ENCODE measurements at regions not wholly inside any gene's neighbourhood (a gene's known extent, or its start where the extent isn't known, plus 50 kb on each side); places are given as distances from the start of the nearest gene placed in this dataset.

DNA sequence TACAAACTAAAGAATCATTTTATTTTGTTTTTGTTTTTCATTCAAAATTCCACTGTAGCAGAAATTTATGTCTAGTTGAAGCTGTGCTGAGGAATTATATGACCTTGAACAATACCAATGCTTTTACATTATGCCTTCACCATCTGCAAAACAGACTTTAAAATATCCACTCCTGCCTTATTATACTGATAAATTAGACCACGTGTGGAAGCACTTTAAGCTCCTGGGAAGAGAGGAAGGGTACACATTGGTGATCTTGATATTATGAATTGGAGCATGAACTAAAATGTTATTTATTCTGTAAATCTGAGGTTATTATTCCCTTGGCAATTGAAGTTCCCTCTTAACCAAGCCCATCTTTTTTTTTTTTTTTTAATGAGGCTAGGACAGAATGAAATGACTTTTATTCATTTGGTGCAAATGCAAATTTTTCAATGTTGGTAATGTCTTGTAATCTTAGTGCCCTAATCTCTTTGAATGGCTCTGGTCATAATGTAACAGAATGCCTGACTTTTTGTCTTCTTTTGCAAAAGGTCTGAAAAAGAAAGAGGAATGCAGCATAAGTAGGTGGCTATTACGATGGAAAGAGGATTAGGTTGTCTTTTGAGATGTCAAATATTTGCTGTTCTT lies 139.9 kb upstream of the COBL start:
- no peaks in the 10 kb centered on the region for H3K9me3 ChIP-seq (ENCODE audit: low read length)
- H3K36me3 ChIP-seq (ENCODE audit: insufficient read depth, low read length): no peaks in the 10 kb centered on the region
- H3K4me3 ChIP-seq (ENCODE audit: low read depth in 1 of 2, low read length in 2 of 2): no peak overlapping the region
- H3K9ac ChIP-seq (ENCODE audit: low read length): no peak overlapping the region
- H3K4me1 ChIP-seq (ENCODE audit: insufficient read depth, low read length): peaks cover 8% of the 10 kb centered on the region
- no peaks in the 10 kb centered on the region for H3K27me3 ChIP-seq (ENCODE audit: control insufficient read depth in 1 of 2, insufficient read depth in 2 of 2, low read length in 2 of 2)
- no peak overlapping the region for H3K27ac ChIP-seq (ENCODE audit: low read depth, low read length)

GRCh38 chr7:51455948-51456347 lies 139.3 kb upstream of the COBL start:
- peaks cover 8% of the 10 kb centered on the region for H3K4me1 ChIP-seq (ENCODE audit: insufficient read depth, low read length)
- no peak overlapping the region for H3K27ac ChIP-seq (ENCODE audit: low read depth, low read length)
- H3K4me3 ChIP-seq (ENCODE audit: low read depth in 1 of 2, low read length in 2 of 2): no peak overlapping the region
- no peaks in the 10 kb centered on the region for H3K9me3 ChIP-seq (ENCODE audit: low read length)
- H3K36me3 ChIP-seq (ENCODE audit: insufficient read depth, low read length): no peaks in the 10 kb centered on the region
- no peak overlapping the region for H3K9ac ChIP-seq (ENCODE audit: low read length)
- no peaks in the 10 kb centered on the region for H3K27me3 ChIP-seq (ENCODE audit: control insufficient read depth in 1 of 2, insufficient read depth in 2 of 2, low read length in 2 of 2)

- H3K9me3 ChIP-seq (ENCODE audit: low read length): no peaks in the 10 kb centered on the region
- H3K27me3 ChIP-seq (ENCODE audit: control insufficient read depth in 1 of 2, insufficient read depth in 2 of 2, low read length in 2 of 2): no peaks in the 10 kb centered on the region
- no peak overlapping the region for H3K4me3 ChIP-seq (ENCODE audit: low read depth in 1 of 2, low read length in 2 of 2)
- H3K36me3 ChIP-seq (ENCODE audit: insufficient read depth, low read length): no peaks in the 10 kb centered on the region
- H3K27ac ChIP-seq (ENCODE audit: low read depth, low read length): no peak overlapping the region
- no peak overlapping the region for H3K9ac ChIP-seq (ENCODE audit: low read length)
- peaks cover 8% of the 10 kb centered on the region for H3K4me1 ChIP-seq (ENCODE audit: insufficient read depth, low read length)
Observed at GRCh38 chr7:51455513-51455912, 138.9 kb upstream of the COBL start.

DNA sequence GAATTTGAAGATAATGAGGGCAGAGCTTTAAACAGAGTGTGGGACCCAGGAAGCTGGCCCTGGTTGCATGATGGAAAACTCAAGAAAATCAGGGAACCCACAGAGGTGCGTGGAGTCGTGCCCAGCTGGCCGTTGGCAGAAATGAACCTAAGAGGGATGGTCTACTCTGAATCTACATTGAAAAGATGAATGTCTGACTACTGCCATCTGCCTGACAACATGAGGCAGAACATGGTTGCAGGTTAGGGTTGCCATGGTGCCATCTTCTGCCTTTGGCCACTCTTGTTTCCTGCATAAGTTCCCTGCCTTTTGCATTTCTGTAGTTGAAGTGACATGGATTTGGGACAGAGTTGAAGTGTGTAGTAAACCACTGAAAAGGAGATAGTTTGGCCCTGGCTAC lies 138.5 kb upstream of the COBL start:
- no peaks in the 10 kb centered on the region for H3K36me3 ChIP-seq (ENCODE audit: insufficient read depth, low read length)
- no peaks in the 10 kb centered on the region for H3K27me3 ChIP-seq (ENCODE audit: control insufficient read depth in 1 of 2, insufficient read depth in 2 of 2, low read length in 2 of 2)
- no peak overlapping the region for H3K9ac ChIP-seq (ENCODE audit: low read length)
- no peaks in the 10 kb centered on the region for H3K9me3 ChIP-seq (ENCODE audit: low read length)
- H3K4me1 ChIP-seq (ENCODE audit: insufficient read depth, low read length): peaks cover 8% of the 10 kb centered on the region
- H3K4me3 ChIP-seq (ENCODE audit: low read depth in 1 of 2, low read length in 2 of 2): no peak overlapping the region
- no peak overlapping the region for H3K27ac ChIP-seq (ENCODE audit: low read depth, low read length)

- Histone ChIP-seq H3K36me3 (ENCODE audit: insufficient read depth, low read length) (no peaks in the 10 kb centered on the region), H3K4me3 (ENCODE audit: low read depth in 1 of 2, low read length in 2 of 2) (no peak overlapping the region), H3K9me3 (ENCODE audit: low read length) (no peaks in the 10 kb centered on the region), H3K9ac (ENCODE audit: low read length) (no peak overlapping the region), H3K4me1 (ENCODE audit: insufficient read depth, low read length) (peaks cover 8% of the 10 kb centered on the region), H3K27ac (ENCODE audit: low read depth, low read length) (no peak overlapping the region), H3K27me3 (ENCODE audit: control insufficient read depth in 1 of 2, insufficient read depth in 2 of 2, low read length in 2 of 2) (no peaks in the 10 kb centered on the region)
Observed at GRCh38 chr7:51452694-51453093, 136.1 kb upstream of the COBL start.

DNA sequence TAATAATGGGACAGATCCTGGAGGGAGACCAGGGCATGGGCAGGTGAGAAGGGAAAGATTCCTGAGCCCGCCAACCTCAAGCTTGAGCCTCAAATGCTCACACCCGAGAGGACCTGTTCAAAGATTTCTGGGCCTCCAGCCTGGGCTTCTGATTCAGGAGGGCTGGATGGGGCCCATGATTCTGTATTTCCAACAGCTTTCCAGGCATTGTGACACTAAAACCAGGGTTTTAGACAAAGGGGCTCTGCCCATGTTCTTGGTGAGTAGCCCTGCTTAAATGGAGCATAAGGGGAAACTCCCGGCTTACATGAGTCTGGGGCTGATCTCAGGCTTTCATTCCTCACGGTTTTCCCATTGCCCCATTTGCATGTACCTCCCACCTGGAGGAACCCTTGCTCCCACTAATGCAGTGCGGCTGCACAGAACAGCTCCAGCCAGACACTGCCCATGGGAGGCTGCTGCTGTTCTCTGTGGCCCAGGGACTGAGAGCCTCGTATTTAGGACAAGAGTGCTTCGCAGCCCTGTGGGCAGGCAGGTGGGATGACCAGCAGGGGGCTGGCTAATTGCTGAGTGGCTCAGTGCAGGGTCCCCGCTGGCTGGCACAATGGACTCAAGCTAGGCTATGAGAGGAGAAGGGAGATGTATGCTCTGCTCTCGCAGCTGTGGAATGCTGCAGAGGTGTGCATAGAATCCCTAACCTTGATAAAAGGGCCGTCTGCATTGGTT lies 135.3 kb upstream of the COBL start:
- Histone ChIP-seq H3K4me1 (ENCODE audit: insufficient read depth, low read length) (peaks cover 8% of the 10 kb centered on the region), H3K27me3 (ENCODE audit: control insufficient read depth in 1 of 2, insufficient read depth in 2 of 2, low read length in 2 of 2) (no peaks in the 10 kb centered on the region), H3K4me3 (ENCODE audit: low read depth in 1 of 2, low read length in 2 of 2) (no peak overlapping the region), H3K27ac (ENCODE audit: low read depth, low read length) (no peak overlapping the region), H3K36me3 (ENCODE audit: insufficient read depth, low read length) (no peaks in the 10 kb centered on the region), H3K9ac (ENCODE audit: low read length) (no peak overlapping the region), H3K9me3 (ENCODE audit: low read length) (no peaks in the 10 kb centered on the region)

DNA sequence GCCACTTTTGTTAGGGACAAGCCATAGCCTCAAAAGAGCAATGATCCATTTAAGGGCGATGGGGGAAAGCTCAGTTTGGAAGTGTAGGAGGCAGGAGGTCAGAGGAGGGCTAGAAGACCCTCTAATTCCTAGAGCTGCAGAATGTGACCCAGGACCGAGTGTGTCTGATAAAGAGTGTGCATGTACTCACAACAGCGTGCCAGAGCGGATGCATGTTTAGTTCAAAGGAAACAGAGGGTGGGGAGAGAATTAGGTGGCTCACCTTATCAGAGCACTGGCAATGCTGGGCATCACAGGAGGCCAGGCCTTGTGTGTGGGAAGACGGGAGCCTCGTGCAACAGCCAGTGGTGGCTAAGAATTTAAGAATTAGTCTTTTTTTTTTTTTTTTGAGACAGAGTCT lies 133.9 kb upstream of the COBL start:
- Histone ChIP-seq H3K4me1 (ENCODE audit: insufficient read depth, low read length) (peaks cover 8% of the 10 kb centered on the region), H3K27ac (ENCODE audit: low read depth, low read length) (no peak overlapping the region), H3K4me3 (ENCODE audit: low read depth in 1 of 2, low read length in 2 of 2) (no peak overlapping the region), H3K9ac (ENCODE audit: low read length) (no peak overlapping the region), H3K27me3 (ENCODE audit: control insufficient read depth in 1 of 2, insufficient read depth in 2 of 2, low read length in 2 of 2) (no peaks in the 10 kb centered on the region), H3K36me3 (ENCODE audit: insufficient read depth, low read length) (no peaks in the 10 kb centered on the region), H3K9me3 (ENCODE audit: low read length) (no peaks in the 10 kb centered on the region)

GRCh38 chr7:51446785-51447184 lies 130.2 kb upstream of the COBL start:
- Histone ChIP-seq H3K9me3 (ENCODE audit: low read length) (no peaks in the 10 kb centered on the region), H3K27ac (ENCODE audit: low read depth, low read length) (no peak overlapping the region), H3K4me3 (ENCODE audit: low read depth in 1 of 2, low read length in 2 of 2) (no peak overlapping the region), H3K9ac (ENCODE audit: low read length) (no peak overlapping the region), H3K4me1 (ENCODE audit: insufficient read depth, low read length) (no peaks in the 10 kb centered on the region), H3K36me3 (ENCODE audit: insufficient read depth, low read length) (no peaks in the 10 kb centered on the region), H3K27me3 (ENCODE audit: control insufficient read depth in 1 of 2, insufficient read depth in 2 of 2, low read length in 2 of 2) (no peaks in the 10 kb centered on the region)

DNA sequence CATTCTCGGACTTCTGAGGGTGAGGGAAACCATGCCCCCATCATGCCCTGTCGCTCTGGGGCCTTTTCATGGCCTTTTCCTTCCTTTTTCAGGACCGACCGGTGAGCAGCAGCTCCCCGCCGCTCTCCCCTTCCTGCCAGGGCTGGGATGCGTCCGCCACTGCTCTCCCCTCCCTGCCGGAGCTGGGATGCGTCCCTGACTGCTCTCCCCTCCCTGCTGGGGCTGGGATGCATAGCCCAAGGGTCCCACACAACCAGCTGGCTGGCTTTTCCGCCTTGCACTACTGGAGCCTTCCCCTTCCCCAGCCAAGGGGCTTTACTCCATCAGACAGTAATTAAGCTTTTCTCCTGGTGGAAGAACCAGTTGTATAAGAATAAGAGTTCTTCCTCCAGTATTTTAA lies 129.7 kb upstream of the COBL start:
- Histone ChIP-seq H3K36me3 (ENCODE audit: insufficient read depth, low read length) (no peaks in the 10 kb centered on the region), H3K27me3 (ENCODE audit: control insufficient read depth in 1 of 2, insufficient read depth in 2 of 2, low read length in 2 of 2) (no peaks in the 10 kb centered on the region), H3K4me3 (ENCODE audit: low read depth in 1 of 2, low read length in 2 of 2) (no peak overlapping the region), H3K4me1 (ENCODE audit: insufficient read depth, low read length) (no peaks in the 10 kb centered on the region), H3K9ac (ENCODE audit: low read length) (no peak overlapping the region), H3K27ac (ENCODE audit: low read depth, low read length) (no peak overlapping the region), H3K9me3 (ENCODE audit: low read length) (no peaks in the 10 kb centered on the region)

GRCh38 chr7:51444936-51445335 lies 128.3 kb upstream of the COBL start:
- Histone ChIP-seq H3K27ac (ENCODE audit: low read depth, low read length) (no peak overlapping the region), H3K4me3 (ENCODE audit: low read depth in 1 of 2, low read length in 2 of 2) (no peak overlapping the region), H3K4me1 (ENCODE audit: insufficient read depth, low read length) (no peaks in the 10 kb centered on the region), H3K9me3 (ENCODE audit: low read length) (no peaks in the 10 kb centered on the region), H3K27me3 (ENCODE audit: control insufficient read depth in 1 of 2, insufficient read depth in 2 of 2, low read length in 2 of 2) (no peaks in the 10 kb centered on the region), H3K9ac (ENCODE audit: low read length) (no peak overlapping the region), H3K36me3 (ENCODE audit: insufficient read depth, low read length) (no peaks in the 10 kb centered on the region)

- Histone ChIP-seq H3K9ac (ENCODE audit: low read length) (no peak overlapping the region), H3K9me3 (ENCODE audit: low read length) (no peaks in the 10 kb centered on the region), H3K27me3 (ENCODE audit: control insufficient read depth in 1 of 2, insufficient read depth in 2 of 2, low read length in 2 of 2) (no peaks in the 10 kb centered on the region), H3K4me3 (ENCODE audit: low read depth in 1 of 2, low read length in 2 of 2) (no peak overlapping the region), H3K4me1 (ENCODE audit: insufficient read depth, low read length) (no peaks in the 10 kb centered on the region), H3K36me3 (ENCODE audit: insufficient read depth, low read length) (no peaks in the 10 kb centered on the region), H3K27ac (ENCODE audit: low read depth, low read length) (no peak overlapping the region)
Observed at GRCh38 chr7:51430480-51431086, 114.0 kb upstream of the COBL start.
